AG04450 (cell line): ENCODE measurements at regions not wholly inside any gene's neighbourhood (a gene's known extent, or its start where the extent isn't known, plus 50 kb on each side); places are given as distances from the start of the nearest gene placed in this dataset.

ENCODE experiments used
- CTCF ChIA-PET: fragments of 300-600, 350-600 bp; formaldehyde crosslinking; extraction: SDS; loops from one replicate; lab custom pipeline; 2022; ENCODE audit warnings: antibody characterized with exemption, inconsistent platforms; lab: Charles Lee
- POLR2A ChIA-PET: fragments of 350-600 bp; formaldehyde crosslinking; extraction: SDS; loops from one replicate; lab custom pipeline; 2021; ENCODE audit warnings: antibody characterized with exemption, inconsistent platforms; lab: Yijun Ruan, JAX
- DNase-seq: peaks from one replicate; pipeline ENCODE4 v3.0.0-alpha.2; 2011; ENCODE audit warnings: low read depth, low spot score
- H3K27ac ChIP-seq: one replicate; pipeline ENCODE4 v1.5.1; 2012; ENCODE audit warnings: low read depth, low read length, control low read depth
- H3K27me3 ChIP-seq: one replicate; pipeline ENCODE4 v1.6.0; 2012; ENCODE audit warnings: low read length; ENCODE audit not compliant: control insufficient read depth, insufficient read depth
- H3K4me3 ChIP-seq: 2 replicates; pipeline ENCODE4 v1.5.1; 2011; ENCODE audit warnings: mild to moderate bottlenecking, low read depth, low read length, control low read depth
- H3K9me3 ChIP-seq: 2 replicates; pipeline ENCODE4 v1.5.1; 2012; ENCODE audit warnings: low read length; ENCODE audit not compliant: control insufficient read depth, insufficient read depth
- CTCF ChIP-seq: IDR thresholded peaks from 2 replicates; pipeline ENCODE4 v1.5.1; 2011; ENCODE audit warnings: low read depth, low read length, control low read depth, inconsistent platforms

DNA sequence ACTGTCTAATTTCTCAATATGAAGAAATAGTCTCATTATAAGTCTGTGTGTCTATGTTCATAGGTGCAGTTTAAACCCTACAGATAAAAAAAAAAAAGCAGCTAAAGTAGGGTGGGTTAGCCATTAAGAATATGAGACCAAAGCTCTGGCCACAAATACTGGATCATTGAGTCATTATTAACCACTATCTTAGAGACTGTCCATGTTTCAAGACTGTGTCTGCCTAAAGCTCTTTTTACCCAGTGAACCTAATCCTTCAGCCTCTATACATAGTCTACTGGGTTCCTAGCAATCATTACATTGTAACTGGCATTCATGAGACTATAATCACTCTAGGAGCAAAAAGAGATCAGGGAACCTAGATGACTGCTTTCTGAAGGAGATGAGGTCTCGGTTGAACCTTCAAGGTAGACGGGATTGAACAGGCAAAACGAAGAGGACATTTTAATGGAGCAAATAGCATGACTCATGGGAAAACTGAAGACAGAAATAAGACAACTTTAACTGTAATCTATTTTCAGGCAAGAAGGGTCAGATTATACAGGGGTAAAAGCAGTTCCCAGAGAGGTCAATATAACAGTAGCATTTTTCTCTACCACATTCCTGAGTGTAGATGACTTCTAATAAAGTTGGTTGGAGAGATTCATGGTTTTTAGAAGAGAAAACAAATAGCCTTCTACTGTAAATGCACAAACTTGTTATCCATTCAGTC lies 64.0 kb upstream of the FIBIN start:
- Histone ChIP-seq H3K27ac (no peak overlapping the region), H3K4me3 (no peak overlapping the region), H3K27me3 (no peaks in the 10 kb centered on the region), H3K9me3 (no peaks in the 10 kb centered on the region)
- ChIA-PET CTCF (interaction anchor here (0.6 to 0.9 kb wide), 2 partner anchors 17 to 280 kb away, joined by 3 read pairs; no protein-coding TSS in a partner anchor), POLR2A (interaction anchor here (2.1 kb wide), 1 partner anchor 17 kb away, joined by 15 read pairs; no protein-coding TSS in a partner anchor)
- no peak for DNase-seq
- TF ChIP-seq CTCF: no peak

GRCh38 chr11:26930518-26931247 lies 63.2 kb upstream of the FIBIN start:
- H3K9me3 ChIP-seq: no peaks in the 10 kb centered on the region
- no peak overlapping the region for H3K4me3 ChIP-seq
- DNase-seq: no peak
- CTCF ChIA-PET: interaction anchor here (1.1 kb wide), 1 partner anchor 228 kb away, joined by 4 read pairs; no protein-coding TSS in a partner anchor
- no peak for TF ChIP-seq CTCF
- no peaks in the 10 kb centered on the region for H3K27me3 ChIP-seq
- peak overlapping the region; percentile 32 for H3K27ac ChIP-seq
- POLR2A ChIA-PET: interaction anchor here (1.6 kb wide), 1 partner anchor 17 kb away, joined by 7 read pairs; no protein-coding TSS in a partner anchor

GRCh38 chr11:26931248-26931631 lies 62.7 kb upstream of the FIBIN start:
- ChIA-PET POLR2A (interaction anchor here (1.6 kb wide), 1 partner anchor 16 kb away, joined by 7 read pairs; no protein-coding TSS in a partner anchor), CTCF (interaction anchor here (1.1 kb wide), 1 partner anchor 228 kb away, joined by 4 read pairs; no protein-coding TSS in a partner anchor)
- Histone ChIP-seq H3K4me3 (no peak overlapping the region), H3K27ac (peak overlapping the region; percentile 32), H3K27me3 (no peaks in the 10 kb centered on the region), H3K9me3 (no peaks in the 10 kb centered on the region)
- TF ChIP-seq CTCF: no peak
- no peak for DNase-seq

DNA sequence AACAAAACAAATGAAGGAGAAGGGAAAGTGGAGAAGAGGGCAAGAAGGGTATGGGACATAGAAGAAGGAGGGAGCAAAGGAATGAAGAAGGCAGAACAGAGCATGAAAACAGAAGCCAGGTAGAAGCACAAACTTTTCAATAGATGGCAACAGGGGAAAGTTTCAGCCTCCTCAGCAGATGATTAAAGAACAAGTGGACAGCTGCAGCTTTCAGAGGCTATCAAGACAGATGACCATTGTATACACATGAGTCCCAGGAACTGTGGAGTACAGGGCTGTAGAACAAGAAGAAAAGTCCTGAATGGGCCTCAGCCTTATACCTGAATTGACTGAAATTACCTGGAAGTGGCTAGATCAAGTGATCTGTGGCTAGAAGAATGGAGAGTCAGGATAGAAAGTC lies 62.0 kb upstream of the FIBIN start:
- ChIA-PET CTCF (no interaction called here), POLR2A (interaction anchor here (1.6 kb wide), 1 partner anchor 16 kb away, joined by 7 read pairs; no protein-coding TSS in a partner anchor)
- H3K27me3 ChIP-seq: no peaks in the 10 kb centered on the region
- no peak overlapping the region for H3K27ac ChIP-seq
- H3K4me3 ChIP-seq: no peak overlapping the region
- no peak for TF ChIP-seq CTCF
- DNase-seq: no peak
- no peaks in the 10 kb centered on the region for H3K9me3 ChIP-seq
